ENCODE measurements at regions not wholly inside any gene's neighbourhood (a gene's known extent, or its start where the extent isn't known, plus 50 kb on each side); places are given as distances from the start of the nearest gene placed in this dataset.
A peak's percentile ranks its signal among the peaks of the same experiment; 100 is the strongest.

GRCh38 chr1:88296642-88297041, 387.4 kb upstream of the PKN2 start:
- no peaks in the 10 kb centered on the region for H3K27me3 ChIP-seq (ENCODE audit: insufficient read depth, poor library complexity, severe bottlenecking)
- no peak for DNase-seq (ENCODE audit: low read depth in 1 of 2, low spot score in 1 of 2)
- no peak overlapping the region for H3K27ac ChIP-seq (replicated peaks)
- TF ChIP-seq SPI1 (IDR thresholded peaks at IDR 0.05; ENCODE audit: borderline replicate concordance, low read depth) = peak; percentile 47; the same call in 1 of the 2 replicates
- TF ChIP-seq, protein P1, sequence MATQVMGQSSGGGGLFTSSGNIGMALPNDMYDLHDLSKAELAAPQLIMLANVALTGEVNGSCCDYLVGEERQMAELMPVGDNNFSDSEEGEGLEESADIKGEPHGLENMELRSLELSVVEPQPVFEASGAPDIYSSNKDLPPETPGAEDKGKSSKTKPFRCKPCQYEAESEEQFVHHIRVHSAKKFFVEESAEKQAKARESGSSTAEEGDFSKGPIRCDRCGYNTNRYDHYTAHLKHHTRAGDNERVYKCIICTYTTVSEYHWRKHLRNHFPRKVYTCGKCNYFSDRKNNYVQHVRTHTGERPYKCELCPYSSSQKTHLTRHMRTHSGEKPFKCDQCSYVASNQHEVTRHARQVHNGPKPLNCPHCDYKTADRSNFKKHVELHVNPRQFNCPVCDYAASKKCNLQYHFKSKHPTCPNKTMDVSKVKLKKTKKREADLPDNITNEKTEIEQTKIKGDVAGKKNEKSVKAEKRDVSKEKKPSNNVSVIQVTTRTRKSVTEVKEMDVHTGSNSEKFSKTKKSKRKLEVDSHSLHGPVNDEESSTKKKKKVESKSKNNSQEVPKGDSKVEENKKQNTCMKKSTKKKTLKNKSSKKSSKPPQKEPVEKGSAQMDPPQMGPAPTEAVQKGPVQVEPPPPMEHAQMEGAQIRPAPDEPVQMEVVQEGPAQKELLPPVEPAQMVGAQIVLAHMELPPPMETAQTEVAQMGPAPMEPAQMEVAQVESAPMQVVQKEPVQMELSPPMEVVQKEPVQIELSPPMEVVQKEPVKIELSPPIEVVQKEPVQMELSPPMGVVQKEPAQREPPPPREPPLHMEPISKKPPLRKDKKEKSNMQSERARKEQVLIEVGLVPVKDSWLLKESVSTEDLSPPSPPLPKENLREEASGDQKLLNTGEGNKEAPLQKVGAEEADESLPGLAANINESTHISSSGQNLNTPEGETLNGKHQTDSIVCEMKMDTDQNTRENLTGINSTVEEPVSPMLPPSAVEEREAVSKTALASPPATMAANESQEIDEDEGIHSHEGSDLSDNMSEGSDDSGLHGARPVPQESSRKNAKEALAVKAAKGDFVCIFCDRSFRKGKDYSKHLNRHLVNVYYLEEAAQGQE (IDR thresholded peaks at IDR 0.05; ENCODE audit: insufficient replicate concordance, low read depth) = no peak
- H3K4me3 ChIP-seq (replicated peaks; ENCODE audit: insufficient read depth, low read length) = no peak overlapping the region

DNA sequence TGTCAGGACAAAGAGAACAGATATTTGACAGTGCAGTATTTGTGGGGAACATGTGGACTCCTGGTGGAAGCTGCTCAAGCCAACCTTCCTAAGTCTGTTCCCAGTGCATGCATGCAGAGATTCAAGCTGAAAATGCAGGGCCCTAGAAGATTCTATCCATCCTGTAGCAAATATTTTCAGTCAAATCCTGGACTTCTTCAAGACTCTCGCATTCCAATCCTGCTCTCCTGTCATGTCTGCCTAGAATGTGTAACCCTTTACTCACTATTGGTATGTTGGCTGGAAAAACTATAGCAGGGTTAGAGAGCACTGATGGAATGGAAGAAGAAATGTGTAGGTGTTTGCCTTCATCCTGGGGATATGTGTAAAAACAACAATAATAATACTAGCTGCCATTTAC, 385.6 kb upstream of the PKN2 start:
- Histone ChIP-seq H3K4me3 (replicated peaks; ENCODE audit: insufficient read depth, low read length) (no peak overlapping the region), H3K27me3 (ENCODE audit: insufficient read depth, poor library complexity, severe bottlenecking) (no peaks in the 10 kb centered on the region), H3K27ac (replicated peaks) (no peak overlapping the region)
- TF ChIP-seq, protein P2, sequence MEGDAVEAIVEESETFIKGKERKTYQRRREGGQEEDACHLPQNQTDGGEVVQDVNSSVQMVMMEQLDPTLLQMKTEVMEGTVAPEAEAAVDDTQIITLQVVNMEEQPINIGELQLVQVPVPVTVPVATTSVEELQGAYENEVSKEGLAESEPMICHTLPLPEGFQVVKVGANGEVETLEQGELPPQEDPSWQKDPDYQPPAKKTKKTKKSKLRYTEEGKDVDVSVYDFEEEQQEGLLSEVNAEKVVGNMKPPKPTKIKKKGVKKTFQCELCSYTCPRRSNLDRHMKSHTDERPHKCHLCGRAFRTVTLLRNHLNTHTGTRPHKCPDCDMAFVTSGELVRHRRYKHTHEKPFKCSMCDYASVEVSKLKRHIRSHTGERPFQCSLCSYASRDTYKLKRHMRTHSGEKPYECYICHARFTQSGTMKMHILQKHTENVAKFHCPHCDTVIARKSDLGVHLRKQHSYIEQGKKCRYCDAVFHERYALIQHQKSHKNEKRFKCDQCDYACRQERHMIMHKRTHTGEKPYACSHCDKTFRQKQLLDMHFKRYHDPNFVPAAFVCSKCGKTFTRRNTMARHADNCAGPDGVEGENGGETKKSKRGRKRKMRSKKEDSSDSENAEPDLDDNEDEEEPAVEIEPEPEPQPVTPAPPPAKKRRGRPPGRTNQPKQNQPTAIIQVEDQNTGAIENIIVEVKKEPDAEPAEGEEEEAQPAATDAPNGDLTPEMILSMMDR (IDR thresholded peaks at IDR 0.05; ENCODE audit: insufficient read depth, low read length) = no peak
- no peak for TF ChIP-seq GABPA (IDR thresholded peaks at IDR 0.05; ENCODE audit: low read depth)
- TF ChIP-seq, protein P1 (IDR thresholded peaks at IDR 0.05; ENCODE audit: insufficient replicate concordance, low read depth) = no peak
- TF ChIP-seq SPI1 (IDR thresholded peaks at IDR 0.05; ENCODE audit: borderline replicate concordance, low read depth) = no peak
- no peak for TF ChIP-seq POLR2AphosphoS5 (IDR thresholded peaks at IDR 0.05; ENCODE audit: low read depth)
- DNase-seq (ENCODE audit: low read depth in 1 of 2, low spot score in 1 of 2) = no peak

GRCh38 chr1:88300752-88301263, 383.3 kb upstream of the PKN2 start:
- no peak overlapping the region for H3K27ac ChIP-seq (replicated peaks)
- no peaks in the 10 kb centered on the region for H3K27me3 ChIP-seq (ENCODE audit: insufficient read depth, poor library complexity, severe bottlenecking)
- no peak for DNase-seq (ENCODE audit: low read depth in 1 of 2, low spot score in 1 of 2)
- no peak for TF ChIP-seq GABPA (IDR thresholded peaks at IDR 0.05; ENCODE audit: low read depth)
- TF ChIP-seq POLR2AphosphoS5 (IDR thresholded peaks at IDR 0.05; ENCODE audit: low read depth) = no peak
- TF ChIP-seq, protein P2 (IDR thresholded peaks at IDR 0.05; ENCODE audit: insufficient read depth, low read length) = no peak
- TF ChIP-seq, protein P1 (IDR thresholded peaks at IDR 0.05; ENCODE audit: insufficient replicate concordance, low read depth) = no peak
- no peak for TF ChIP-seq SPI1 (IDR thresholded peaks at IDR 0.05; ENCODE audit: borderline replicate concordance, low read depth)
- no peak overlapping the region for H3K4me3 ChIP-seq (replicated peaks; ENCODE audit: insufficient read depth, low read length)

Measured in HL-60 (cell line).